GM12864 (cell line): ENCODE measurements at regions not wholly inside any gene's neighbourhood (a gene's known extent, or its start where the extent isn't known, plus 50 kb on each side); places are given as distances from the start of the nearest gene placed in this dataset.

Experiments used
- DNase-seq: peaks from one replicate; pipeline ENCODE4 v3.0.0-alpha.2; 2011; ENCODE audit warnings: low read depth
- H3K4me3 ChIP-seq: 2 replicates; pipeline ENCODE4 v1.5.1; 2011; ENCODE audit warnings: mild to moderate bottlenecking, low read depth, low read length, control low read depth
- TF ChIP-seq, protein P1 (sequence below): IDR thresholded peaks from 2 replicates; pipeline ENCODE4 v1.5.1; 2011; ENCODE audit warnings: low read depth, mild to moderate bottlenecking, moderate library complexity, low read length, control low read depth, inconsistent platforms; ENCODE audit errors: missing control alignments

DNA sequence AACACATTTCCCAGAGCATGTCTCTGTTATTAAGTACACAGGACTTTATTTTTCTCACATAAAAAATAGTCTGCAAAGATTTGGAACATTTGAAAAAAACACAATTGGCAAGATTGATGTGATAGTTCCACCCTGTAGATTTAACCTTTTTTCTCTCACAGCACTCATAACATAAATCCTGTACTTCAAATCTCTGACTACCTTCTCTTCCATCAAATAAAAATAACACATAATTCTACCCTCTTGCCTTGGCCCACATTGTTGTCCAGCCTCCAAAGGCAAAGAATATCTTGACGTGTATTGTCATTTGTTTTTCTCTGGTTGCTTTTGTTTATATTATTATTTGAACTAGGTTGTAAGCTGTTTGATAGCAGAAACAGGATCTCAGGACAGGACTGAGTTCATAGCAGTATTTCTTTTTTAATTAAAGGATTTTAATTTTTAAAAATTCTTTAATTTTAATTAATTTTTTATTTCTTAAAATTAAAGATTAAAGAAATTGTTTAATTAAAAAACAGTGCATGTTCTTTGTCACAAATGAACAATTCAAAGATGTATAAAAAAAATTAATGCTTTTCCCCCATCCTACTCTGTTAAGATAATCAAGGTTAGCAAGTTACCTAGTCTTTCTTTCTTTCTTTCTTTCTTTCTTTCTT lies 69.1 kb upstream of the PCSK1 start:
- DNase-seq, result no peak
- H3K4me3 ChIP-seq, result no peak overlapping the region
- TF ChIP-seq, protein P1, sequence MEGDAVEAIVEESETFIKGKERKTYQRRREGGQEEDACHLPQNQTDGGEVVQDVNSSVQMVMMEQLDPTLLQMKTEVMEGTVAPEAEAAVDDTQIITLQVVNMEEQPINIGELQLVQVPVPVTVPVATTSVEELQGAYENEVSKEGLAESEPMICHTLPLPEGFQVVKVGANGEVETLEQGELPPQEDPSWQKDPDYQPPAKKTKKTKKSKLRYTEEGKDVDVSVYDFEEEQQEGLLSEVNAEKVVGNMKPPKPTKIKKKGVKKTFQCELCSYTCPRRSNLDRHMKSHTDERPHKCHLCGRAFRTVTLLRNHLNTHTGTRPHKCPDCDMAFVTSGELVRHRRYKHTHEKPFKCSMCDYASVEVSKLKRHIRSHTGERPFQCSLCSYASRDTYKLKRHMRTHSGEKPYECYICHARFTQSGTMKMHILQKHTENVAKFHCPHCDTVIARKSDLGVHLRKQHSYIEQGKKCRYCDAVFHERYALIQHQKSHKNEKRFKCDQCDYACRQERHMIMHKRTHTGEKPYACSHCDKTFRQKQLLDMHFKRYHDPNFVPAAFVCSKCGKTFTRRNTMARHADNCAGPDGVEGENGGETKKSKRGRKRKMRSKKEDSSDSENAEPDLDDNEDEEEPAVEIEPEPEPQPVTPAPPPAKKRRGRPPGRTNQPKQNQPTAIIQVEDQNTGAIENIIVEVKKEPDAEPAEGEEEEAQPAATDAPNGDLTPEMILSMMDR, result no peak

DNA sequence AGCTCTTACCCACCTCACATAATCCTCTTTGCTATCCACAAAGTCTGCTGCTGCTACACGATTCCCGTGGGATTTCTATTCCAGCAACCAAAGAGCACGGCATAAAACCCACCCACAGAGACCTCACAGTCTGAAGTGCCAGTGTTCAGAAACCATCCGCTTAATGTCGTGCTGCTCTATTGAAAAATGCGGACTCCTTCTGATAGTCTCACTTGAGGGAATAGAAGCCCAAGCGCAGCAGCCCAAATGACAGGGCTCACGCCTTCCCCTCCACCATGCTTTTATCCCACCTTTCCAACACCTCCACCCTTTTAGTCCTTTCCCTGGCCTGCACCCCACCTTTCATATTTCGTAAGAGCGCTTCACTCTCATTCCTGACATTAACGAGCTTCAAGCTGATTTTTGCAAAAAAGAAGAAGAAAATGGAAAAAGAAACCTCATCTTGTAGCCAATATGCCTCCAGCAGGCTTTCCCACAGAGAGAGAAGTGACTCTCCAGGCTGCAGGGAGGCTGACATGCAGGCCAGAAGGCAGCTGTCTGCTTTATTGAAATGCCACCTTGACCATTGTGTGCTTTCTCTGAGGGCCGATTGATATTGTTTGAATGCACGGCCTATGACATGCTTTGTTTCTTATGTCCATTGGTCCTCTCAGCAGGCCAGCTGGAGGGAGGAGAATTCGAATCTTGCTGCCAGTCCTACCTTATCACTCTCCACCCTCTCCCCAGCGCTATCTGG lies 70.6 kb upstream of the PCSK1 start:
- no peak for DNase-seq
- H3K4me3 ChIP-seq, result no peak overlapping the region
- TF ChIP-seq, protein P1, result no peak

DNA sequence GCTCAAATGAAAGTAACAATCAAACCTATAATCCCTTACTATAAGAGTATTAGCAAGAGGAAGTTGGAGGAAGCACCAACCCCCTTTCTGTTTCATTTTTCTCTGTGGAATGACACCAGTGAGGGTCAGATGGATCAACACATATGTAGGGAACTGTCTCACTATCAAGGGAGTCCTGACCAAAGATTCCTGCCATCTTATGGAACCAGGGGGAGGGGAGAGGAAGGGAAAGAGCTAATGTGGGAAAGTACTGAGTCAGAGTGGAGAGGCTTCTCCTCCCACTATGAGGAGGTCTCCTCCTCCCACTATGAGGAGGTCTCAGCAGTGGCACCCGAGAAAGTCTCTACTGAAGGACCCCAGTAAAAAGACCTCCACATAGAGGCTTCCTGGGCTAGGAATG lies 73.3 kb upstream of the PCSK1 start:
- TF ChIP-seq, protein P1, result no peak
- H3K4me3 ChIP-seq, result no peak overlapping the region
- no peak for DNase-seq

DNA sequence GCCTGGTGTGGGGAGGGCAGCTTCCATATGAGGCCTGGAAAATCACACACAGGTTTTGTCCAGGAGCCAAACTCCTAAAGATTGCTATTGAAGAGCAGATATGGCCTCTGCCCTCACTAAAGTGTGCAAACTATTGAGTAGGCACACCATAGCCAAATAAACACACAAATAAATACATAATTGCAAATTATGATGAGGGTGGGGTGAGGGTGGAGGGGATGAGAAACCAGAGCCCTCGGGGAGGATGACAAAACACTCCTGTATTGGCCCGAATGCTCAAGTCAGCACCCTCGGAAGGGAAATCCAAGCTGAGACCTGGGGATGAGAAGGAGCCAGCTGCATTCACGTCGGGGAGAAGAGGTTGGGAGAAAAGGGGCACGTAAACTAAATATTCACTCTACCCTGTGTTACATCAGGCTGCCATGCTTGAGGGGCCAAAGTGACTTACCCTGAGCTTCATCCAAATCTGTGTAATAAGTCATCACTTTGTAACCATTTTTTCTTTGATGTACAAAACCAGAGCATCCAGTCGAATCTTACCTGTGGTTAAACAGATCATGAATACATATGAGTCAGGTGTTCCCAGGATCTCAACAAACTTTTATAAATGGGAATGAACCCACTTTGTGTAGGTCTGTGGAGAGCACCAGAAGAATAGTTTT lies 73.9 kb upstream of the PCSK1 start:
- no peak for DNase-seq
- TF ChIP-seq, protein P1, result no peak
- no peak overlapping the region for H3K4me3 ChIP-seq

DNA sequence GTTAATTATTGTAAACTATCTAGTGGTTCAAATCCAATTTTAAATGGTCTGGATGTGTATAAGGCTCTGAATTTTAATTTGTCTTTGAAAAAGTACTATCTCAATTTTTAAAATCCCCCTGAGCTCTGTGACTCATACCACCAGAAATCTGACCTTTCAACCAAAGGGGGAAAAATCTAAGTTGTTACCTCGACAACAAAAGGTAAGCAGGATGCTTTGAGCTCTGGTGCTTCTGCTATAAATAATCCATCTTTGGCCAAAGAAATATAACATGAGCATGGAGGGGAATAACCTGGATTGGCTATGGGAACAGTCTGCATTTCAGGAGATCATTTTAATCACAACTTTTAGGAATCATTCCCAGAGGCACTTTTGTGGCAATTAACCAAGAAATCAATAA lies 76.3 kb upstream of the PCSK1 start:
- H3K4me3 ChIP-seq, result no peak overlapping the region
- TF ChIP-seq, protein P1, result no peak
- no peak for DNase-seq

DNA sequence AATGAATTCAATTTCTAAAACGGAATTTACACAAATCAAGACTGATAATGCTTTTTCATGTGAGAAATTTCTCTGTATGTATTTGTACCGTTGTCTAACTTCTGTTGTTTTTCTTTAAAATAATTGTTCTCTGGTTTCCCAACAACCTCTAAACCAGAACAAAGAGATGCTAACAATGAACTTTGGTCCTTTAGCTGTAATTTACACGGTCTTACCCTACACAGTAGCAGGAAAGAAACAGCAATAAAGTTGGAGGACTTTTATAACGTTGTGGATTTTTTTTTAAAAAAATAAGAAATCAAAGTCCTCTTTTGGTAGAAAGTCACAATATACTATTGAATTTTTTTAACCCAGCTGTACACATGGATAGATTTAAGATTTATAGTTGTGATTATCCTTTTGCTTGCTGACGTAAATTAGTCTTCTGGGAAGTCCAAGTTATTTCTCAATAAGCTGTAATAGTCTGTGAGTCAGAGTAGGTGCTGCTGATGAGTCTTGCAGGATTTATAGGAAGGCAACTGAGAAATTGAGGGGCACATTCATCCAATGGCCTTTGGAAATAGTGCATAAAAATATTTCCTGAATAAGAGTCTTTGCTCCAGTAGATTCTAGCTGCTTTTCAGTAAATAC lies 76.8 kb upstream of the PCSK1 start:
- DNase-seq, result no peak
- H3K4me3 ChIP-seq, result no peak overlapping the region
- TF ChIP-seq, protein P1, result no peak
